NCI-H1092 (cell line): ENCODE measurements at regions not wholly inside any gene's neighbourhood (a gene's known extent, or its start where the extent isn't known, plus 50 kb on each side); places are given as distances from the start of the nearest gene placed in this dataset.
"Not testable (repeated sequence)": the region's sequence is repeated elsewhere in the genome, so short reads cannot be mapped to it uniquely, and the experiment has no call there.

Experiments used
- DNase-seq: peaks from one replicate; lab custom pipeline; 2025; lab: John Stamatoyannopoulos, UW

DNA sequence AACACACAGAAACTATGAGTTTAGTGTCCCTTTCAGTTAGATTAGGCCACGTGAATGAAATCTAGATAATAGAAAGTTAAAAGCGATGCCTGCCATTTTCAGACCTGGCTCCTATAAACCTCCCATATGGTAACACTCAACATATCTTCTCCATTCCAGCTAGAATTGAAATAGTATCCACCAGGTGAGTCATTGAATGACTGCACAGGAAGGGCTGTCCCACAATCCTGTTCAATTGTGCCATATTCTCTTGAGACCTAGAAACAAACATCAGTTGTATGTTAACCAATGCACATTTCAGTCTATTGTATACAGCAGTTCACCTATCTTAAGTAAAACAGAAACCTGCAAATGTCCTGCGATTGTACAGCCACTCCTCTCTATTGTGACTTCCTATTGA is 659.3 kb upstream of the SLIT2 start:
- no peak for DNase-seq

DNA sequence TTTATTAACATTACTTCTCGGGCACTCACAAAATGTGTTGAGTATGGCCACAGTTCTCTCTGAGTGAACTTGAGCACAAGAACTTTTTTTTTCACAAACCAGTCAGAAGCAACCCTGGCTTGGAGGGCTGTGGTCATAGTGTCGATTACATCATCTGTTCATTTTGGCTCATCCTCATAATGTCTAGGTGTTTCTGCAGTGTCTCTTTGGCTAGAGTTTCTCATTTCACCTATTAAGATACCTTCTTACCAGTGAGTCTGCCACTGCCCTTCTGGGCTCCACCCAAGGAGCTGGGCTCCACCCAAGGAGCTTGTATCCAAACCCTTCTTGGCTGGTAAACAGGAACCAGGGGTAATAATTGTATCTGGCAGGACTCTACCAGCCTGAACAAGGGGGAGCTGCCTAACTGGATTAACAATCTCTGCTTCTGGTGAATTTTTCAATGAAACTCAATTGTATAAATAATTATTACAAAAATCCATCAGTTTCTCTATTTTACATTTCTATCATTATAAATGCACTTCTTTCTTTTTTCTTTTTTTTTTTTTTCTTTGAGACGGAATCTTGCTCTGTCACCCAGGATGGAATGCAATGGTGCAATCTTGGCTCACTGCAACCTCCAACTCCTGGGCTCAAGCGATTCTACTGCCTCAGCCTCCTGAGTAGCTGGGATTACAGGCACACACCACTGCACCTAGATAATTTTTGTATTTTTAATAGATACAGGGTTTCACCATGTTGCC is 667.7 kb upstream of the SLIT2 start:
- no peak for DNase-seq

DNA sequence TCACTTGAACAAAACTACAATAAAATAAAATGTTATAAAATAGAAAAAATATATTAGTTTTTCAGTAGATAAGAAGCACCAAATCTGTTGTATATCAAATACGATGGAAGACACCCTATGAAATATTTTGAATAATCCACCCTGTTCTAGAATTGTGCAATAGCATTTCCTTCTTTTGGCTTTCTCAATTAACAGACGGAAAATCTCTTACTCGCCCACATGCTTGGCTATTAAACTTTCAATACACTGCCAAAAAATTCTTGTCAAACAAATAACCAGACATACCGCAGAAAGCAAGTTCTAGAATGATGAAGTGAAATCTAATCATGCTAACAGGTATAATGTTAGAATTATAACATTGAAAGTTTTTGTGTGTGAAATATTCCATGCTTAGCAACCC is 671.6 kb upstream of the SLIT2 start:
- no peak for DNase-seq

DNA sequence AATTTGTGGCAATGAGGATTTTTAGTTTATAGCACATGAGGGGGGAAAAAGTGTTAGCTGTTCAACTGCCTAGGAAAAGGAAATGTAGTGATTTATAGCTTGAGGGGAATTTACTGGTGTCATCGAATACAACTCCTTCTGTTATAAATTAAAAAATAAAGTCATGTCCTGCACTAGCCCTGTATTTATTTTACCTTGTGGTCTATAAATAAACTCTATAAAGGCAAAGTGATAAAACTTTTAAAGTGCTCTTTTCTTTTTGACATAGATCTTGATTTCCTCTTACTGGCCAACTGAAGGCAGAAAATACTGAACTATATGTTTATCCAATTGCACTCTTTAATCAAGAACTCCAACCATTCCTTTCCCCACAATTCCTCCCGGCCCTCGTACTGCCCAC is 672.1 kb upstream of the SLIT2 start:
- no peak for DNase-seq

DNA sequence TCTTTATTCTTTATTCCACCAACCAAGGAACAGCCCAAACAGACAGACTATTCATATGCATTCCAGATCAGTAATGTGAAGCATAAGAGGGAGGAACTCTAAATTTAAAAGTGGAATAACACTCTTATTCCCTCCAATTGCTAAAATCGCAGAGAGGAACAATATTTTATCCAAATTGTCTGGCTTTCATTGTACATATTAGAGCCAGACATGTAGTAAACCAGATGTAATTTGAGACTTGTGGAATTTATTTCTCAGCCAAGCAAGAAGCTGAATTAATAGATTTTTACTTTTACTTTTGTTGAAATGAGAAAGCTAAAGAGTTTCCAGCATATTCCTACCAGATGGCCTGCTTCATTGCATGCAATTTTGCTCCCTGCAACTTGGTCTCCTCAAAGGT is 674.6 kb upstream of the SLIT2 start:
- no peak for DNase-seq

DNA sequence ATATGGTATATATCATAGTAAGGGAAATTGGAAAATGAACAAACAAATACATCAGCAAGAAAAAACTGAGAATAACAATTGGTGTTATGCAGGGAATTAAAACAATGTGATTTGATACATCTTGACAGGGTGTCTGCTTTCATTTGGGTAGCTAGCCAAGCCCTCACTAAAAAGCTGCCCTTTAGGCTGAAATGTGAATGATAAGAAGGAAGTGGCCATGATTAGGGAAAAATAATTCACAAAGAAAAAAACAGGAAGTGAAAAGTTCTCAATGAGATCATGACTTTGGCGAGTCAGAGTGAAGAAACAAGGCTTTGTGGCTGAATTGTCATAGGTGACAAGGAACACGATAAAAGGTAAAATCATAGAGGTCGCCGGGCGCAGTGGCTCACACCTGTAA is 675.8 kb upstream of the SLIT2 start:
- DNase-seq: no peak

DNA sequence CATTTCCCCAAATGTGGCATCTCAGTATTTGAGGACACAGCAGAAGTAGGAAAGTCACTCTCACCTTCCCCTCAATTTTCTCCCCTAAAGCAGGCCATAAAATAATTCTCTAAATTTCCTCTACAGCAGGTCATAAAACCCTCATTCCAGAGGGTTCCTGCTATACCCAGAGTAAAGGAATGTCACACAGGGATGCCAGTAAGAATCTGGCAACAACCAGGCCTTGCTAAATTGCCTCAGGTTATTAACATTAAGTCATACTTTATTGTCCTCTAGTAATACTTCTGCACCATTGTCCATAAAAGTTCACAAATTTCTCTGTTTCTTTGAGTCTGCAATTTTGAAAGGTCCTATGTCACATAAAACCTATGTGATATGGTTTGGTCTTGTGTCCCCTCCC is 685.7 kb upstream of the SLIT2 start:
- DNase-seq: no peak

DNA sequence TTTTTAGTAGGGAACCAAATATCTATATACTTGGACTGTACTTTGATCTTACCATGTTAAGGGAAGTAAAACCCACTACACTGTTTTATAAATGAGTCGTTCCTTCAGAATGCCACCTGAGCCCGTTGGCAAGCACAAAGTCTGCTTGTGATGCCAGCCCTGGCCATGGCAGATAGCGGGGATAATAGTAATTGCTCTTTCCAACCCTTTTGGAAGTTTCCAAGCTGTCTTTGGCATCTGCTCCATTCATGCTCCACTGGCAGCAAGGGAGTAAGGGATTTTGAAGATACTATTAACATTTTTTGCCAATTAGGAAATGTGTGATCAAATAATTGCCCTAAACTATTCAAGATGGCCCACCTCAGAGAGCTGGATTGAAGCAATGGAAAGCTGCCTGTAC is 689.2 kb upstream of the SLIT2 start:
- DNase-seq: no peak

DNA sequence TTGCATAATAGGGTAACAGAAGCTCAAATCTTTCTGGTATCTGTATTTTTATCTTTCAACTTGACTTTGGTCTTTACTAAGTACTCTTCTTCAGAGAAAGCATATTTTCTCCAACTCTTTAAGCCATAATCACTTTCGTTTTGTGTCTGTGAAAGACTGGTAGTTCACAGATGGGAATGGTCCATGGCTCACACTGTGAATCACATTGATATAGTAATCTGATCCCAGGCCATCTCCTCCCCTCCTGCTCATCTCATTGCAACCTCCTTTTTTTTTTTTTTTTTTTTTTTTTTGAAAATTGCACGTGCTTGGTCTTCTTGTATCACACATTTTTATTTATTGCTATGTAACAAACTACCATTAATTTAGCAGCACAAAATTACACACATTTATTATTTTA is 694.5 kb upstream of the SLIT2 start:
- no peak for DNase-seq

DNA sequence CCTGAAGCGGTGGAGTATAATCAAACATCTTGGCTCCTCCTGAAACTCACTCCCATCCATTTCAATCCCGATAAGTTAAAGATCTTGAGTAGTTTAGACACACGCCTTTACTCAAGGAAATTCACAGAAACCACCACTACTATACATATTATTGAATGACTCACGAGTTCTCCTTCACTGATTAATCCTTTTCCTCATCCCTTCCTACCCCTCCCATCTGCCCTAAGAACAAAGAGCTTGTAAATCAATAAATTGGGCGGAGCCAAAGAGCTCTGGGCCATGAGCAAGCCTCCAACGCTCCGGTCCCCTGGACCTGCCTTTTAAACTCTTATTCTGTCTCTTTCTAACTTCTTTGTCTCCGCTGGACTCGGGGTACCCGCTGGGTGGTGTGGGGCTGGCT is 695.4 kb upstream of the SLIT2 start:
- DNase-seq: not testable (repeated sequence)

DNA sequence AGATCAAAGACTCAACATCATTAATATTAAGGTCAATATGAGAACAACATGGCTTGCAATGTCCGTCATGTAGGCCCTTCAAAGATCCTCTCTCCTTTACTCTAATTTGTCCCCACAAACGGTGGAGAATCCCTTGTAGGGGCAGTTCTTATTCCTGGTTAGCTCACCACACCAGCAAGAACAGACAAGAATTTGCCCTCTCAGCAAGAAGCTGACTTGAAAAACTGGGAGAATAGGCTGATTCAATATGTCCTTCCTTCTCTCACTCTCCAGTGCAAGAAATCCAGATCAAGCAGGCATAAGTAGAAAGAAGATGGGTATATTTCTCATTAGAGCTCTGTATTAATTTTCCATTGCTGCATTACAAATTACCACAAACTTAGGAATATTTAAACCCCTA is 704.2 kb upstream of the SLIT2 start:
- no peak for DNase-seq

DNA sequence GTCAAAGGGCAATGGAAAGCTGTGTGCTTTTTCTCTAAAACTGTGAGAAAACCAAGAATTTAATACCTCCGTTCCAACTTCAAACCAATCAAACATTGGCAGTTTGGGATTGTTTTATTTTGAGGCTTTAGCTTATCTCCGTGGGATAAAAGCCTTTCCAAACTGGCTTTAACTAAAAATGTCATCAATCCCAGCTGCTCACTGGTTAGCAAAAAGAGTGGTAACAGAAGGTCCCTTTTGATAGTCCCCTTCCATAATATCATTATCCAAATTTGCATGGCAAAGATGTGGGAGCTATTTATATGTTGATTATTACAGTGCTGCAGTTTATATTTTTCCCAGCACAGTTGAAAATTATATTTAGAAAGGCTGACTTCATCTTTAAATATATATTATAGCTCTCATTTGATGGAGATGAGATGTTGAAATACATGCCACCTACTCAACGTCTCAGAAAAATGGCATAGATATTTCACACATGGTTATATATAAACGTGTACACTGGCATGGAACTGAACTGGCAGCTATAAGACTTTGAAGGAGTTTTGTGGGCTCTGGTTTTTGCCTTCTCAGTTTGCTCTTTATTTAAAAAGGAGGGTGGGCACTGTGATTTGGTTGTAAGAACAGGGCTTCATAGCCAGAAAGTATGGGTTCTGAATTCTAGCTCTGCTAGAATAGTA is 707.1 kb upstream of the SLIT2 start:
- DNase-seq: no peak

DNA sequence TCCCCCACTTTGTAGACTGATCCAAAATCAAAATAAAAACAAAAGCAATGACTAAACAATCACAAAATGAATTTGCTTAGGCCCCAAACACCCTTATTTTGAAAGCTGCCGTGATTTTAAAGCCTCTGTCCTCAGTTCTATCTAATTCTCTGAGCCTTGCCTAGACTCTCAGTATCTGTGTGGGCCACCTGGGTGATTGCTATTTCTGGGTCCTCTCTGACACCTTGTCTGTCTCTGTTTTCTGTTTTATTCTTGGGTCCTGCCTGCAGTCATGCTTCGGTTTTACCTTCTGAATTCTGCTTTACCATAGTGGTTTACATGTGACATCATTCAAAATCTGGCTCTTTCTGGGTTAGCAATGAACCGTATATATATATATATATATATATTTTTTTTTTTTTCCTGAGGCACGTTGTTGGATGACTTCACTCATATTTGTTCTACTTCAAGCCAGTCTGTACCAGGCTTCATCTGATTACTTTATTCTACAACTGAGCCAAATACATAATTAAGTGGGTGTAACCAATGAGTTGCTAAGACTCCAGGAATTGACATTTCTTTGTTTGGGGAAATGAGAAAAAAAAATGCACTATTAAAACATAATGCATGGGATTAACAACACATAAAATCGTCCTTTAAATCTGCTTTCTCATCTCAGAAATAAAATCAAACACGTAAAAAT is 710.7 kb upstream of the SLIT2 start:
- no peak for DNase-seq

DNA sequence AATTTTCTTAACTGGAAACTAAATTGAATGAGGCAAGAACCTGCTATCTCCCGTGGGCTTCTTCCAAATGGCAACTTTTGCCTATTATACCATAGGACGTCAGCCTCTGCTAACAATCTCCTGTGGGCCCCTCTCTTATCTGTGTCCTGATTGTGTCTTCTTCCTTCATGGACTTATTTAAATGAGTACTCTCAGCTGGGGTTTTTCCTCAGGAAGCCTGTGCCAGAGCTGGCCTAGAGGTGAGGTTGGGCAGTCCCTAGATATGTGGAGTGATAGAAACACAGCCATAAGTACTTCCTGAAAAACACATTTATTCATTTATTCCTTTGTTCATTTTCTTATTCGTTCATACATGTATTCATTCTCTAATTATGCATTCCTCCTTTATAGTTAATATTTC is 712.5 kb upstream of the SLIT2 start:
- DNase-seq: no peak

DNA sequence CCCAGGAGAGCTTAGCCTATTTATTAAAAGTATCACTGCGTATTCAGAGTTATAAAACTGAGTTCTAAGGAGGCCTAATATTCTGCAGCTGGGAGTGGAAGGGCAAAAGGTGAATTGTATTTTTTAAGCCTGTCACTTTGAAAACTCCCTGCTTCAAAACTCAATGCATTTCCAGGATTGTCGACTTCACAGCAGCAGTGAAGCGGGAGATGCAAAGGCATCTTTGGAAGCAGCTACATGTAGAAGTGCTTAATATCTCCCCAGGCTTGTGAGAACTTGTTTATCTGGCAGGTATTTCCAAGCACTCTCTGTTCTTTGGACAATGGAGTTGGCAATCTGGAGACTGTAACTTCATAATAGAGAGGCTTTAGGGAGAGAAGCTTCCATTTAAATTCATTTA is 717.5 kb upstream of the SLIT2 start:
- no peak for DNase-seq

DNA sequence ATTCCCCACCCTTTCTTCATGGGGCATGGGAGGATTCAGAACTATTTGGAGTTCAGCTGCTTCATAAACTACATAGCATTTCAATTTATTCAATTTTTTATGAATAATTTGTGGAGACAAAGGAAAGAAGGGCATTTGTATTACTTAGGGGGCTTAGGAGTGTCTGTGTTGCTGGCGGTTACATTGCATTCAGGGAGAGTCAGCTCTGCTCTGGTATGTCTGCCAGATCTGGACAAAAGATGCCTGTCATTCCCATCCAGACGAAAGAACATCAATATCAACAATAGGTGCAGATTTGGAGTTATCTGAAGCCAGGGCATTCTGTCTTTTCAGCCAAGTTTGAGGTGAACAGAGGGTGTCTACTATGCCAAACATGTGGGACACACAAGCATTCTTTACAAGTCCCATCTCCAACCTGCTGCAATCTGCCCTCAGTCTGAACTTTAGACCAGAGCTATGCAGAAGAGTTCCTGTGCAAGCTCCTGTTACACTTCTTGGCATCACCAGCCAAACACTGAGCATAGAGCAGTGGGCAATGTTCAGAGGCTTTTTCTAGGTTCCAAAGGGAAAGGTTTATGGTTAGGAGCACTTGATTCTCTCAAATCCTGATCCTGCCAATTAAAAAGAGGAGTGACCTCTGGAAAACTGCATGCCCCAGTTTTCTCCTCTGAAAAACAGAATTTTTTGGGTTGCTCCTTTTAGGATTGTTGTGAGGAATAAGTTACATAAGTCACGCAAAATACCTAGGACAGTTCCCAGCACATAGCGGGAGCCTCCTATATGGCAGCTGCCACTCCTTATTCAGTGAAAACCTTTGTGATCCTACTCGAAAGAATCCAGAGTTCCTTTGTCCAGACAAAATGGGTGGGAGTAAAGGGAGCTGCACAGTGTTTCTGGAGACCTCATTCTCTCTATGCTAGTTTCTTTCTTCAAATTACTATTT is 719.5 kb upstream of the SLIT2 start:
- DNase-seq: no peak

DNA sequence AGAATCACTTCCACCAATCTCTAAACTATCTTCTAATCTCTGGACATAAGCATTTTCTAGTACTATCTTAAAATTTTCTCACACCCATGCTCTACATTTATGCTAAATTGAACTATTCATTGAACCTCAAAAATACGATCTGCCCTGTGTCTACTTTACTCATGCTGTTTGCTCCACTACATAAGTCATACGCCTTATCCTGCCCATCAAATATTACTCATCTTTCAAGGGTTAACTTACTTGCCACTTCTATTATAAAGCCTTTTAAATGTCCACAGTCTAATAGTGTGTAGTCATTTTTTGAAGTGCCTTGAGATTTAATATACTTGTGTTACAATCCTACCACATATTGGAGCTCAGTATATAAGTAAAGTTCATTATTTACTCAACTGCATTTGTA is 727.7 kb upstream of the SLIT2 start:
- no peak for DNase-seq

DNA sequence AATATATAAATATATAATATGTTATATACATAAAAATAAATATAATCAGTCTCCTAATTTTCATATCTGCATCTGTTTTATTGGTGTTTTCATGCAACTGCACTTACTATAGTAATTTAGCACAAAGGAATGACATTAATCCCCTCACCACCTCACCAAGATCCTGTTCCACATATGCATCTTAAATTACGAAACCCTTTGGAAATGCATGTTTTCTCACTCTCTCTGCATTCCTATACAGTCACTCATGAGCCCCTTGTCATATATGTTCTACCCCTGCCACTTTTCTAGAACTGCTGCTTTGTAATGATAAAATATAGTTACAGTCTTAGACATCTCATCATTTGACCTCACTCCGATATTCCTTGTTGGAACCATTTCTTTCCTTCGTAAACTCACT is 728.7 kb upstream of the SLIT2 start:
- DNase-seq: no peak

DNA sequence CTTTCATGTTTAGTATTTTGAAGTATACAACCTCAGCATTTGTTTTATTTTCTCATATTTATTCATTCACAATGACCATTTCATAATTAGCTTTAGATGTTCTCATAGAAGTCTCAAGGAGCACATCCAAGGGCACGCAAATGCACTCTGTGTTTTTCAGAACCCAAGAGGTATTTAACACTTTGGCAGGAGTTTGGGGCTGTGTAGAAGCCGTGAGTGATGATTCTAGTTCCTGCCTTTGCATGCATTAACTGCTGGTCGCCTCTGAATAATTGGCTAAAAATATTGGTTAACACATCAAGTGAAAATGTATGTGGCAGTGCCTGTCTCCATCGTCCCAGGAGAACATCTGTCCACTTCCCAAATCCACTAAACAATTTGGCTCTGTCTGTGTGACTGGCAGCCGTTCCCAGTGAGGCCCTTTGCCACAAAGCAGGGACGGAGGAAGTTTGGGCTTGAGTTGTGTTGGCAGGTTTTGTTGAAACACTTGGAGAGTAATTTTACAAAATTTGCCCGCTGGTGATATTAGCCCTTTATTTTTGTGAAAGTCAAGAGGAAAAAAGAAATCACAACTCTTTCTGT is 730.7 kb upstream of the SLIT2 start:
- DNase-seq: no peak

DNA sequence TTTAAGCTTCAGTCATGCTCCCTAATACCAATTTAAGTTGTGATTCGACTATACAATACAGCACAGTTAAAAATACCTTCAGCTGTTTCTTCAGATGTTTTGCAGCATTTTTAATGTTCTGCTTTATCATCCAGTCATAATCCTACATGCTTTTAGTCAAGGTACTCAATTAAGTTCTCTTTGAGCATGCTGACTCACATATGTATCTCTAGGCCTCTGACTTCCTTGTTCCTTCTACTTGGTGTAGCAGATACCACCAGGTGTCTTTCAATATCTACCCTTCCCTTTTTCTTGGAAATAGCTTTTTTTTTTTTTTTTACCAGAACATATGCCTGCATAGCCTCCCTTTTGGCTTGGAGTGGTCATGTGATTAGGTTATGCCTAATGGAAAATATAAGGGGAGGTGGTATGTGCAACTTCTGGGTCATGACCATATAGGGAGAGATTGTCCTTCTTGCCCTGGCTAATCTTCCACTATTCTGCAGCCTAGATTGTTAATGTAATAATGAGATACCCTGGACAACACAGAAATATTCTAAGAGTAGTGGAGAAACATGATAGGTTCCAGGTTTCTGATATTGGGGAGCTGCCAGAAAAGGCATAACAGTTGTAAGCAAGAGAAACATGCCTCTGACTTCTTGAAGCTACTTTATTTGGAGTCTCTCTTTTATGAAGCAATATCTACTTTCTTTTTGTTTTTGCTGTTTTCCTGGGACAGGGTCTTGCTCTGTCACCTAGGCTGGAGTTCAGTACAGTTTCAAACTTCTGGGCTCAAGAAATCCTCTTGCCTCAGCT is 737.2 kb upstream of the SLIT2 start:
- DNase-seq: no peak

DNA sequence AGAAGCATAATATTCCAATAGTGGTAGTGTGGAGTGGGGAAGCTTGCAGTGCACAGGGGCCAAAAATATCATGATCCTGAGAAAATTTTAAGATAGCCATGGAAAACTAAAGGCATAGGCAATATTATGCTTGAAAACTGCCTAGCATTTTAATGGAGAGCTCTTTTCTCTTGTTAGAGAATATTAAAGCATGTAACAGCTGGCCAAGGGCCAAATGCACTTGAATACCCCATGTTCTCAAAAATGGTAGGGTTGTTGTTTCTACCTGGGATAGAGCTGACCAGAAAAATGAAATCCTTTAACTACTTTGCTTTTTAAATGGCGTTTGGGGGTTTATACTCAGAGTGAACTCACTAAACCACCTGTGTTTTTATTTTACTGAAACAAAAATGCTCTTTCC is 739.6 kb upstream of the SLIT2 start:
- DNase-seq: no peak
